Activated T-helper 17 cell treated with anti-CD3 and anti-CD28 coated beads, Interleukin-2, amount 50 U/mL, for 72 hours (primary cell): ENCODE measurements at regions not wholly inside any gene's neighbourhood (a gene's known extent, or its start where the extent isn't known, plus 50 kb on each side); places are given as distances from the start of the nearest gene placed in this dataset.

Source experiments
- ATAC-seq: fragments of 150-1000 bp; cut with Tn5 transposase; replicated peaks from 2 replicates; pipeline ENCODE4 v1.10.0; 2021; ENCODE audit warnings: mild to moderate bottlenecking, moderate library complexity
- H3K27ac Mint-ChIP-seq: one replicate; pipeline ENCODE4 v1.8.0; 2022; ENCODE audit warnings: mixed read lengths
- H3K27me3 Mint-ChIP-seq: one replicate; pipeline ENCODE4 v1.8.0; 2022; ENCODE audit warnings: mixed read lengths
- H3K36me3 Mint-ChIP-seq: one replicate; pipeline ENCODE4 v1.8.0; 2022; ENCODE audit warnings: low read depth, mild to moderate bottlenecking, mixed read lengths
- H3K4me1 Mint-ChIP-seq: one replicate; pipeline ENCODE4 v1.8.0; 2022; ENCODE audit warnings: mixed read lengths
- H3K4me3 Mint-ChIP-seq: one replicate; pipeline ENCODE4 v1.8.0; 2022; ENCODE audit warnings: mild to moderate bottlenecking, mixed read lengths
- H3K9me3 Mint-ChIP-seq: one replicate; pipeline ENCODE4 v1.8.0; 2022; ENCODE audit warnings: mixed read lengths

GRCh38 chr6:159493898-159494585, 199.0 kb downstream of the SOD2 start:
- Mint-ChIP-seq H3K27ac (no peak overlapping the region), H3K9me3 (peaks cover 5% of the 10 kb centered on the region), H3K4me3 (no peak overlapping the region), H3K36me3 (no peaks in the 10 kb centered on the region), H3K4me1 (no peaks in the 10 kb centered on the region), H3K27me3 (peaks cover 27% of the 10 kb centered on the region)
- ATAC-seq, result no peak

GRCh38 chr6:159493231-159493897, 199.7 kb downstream of the SOD2 start:
- no peak overlapping the region for H3K27ac Mint-ChIP-seq
- H3K4me3 Mint-ChIP-seq, result no peak overlapping the region
- peaks cover 27% of the 10 kb centered on the region for H3K27me3 Mint-ChIP-seq
- no peak for ATAC-seq
- H3K4me1 Mint-ChIP-seq, result no peaks in the 10 kb centered on the region
- H3K9me3 Mint-ChIP-seq, result peaks cover 5% of the 10 kb centered on the region
- H3K36me3 Mint-ChIP-seq, result no peaks in the 10 kb centered on the region

GRCh38 chr6:159490298-159490937, 202.6 kb downstream of the SOD2 start:
- Mint-ChIP-seq H3K27ac (no peak overlapping the region), H3K9me3 (peaks cover 5% of the 10 kb centered on the region), H3K27me3 (peaks cover 20% of the 10 kb centered on the region), H3K36me3 (no peaks in the 10 kb centered on the region), H3K4me3 (no peak overlapping the region), H3K4me1 (no peaks in the 10 kb centered on the region)
- ATAC-seq, result no peak

GRCh38 chr6:159487636-159488035, 205.4 kb downstream of the SOD2 start:
- peaks cover 14% of the 10 kb centered on the region for H3K27me3 Mint-ChIP-seq
- H3K27ac Mint-ChIP-seq, result no peak overlapping the region
- no peak for ATAC-seq
- no peaks in the 10 kb centered on the region for H3K4me1 Mint-ChIP-seq
- no peaks in the 10 kb centered on the region for H3K36me3 Mint-ChIP-seq
- no peak overlapping the region for H3K4me3 Mint-ChIP-seq
- no peaks in the 10 kb centered on the region for H3K9me3 Mint-ChIP-seq

- no peaks in the 10 kb centered on the region for H3K4me1 Mint-ChIP-seq
These were observed 209.8 kb downstream of the SOD2 start for GRCh38 chr6:159483259-159483658.

GRCh38 chr6:159481897-159482296, 211.1 kb downstream of the SOD2 start:
- Mint-ChIP-seq H3K4me3 (no peak overlapping the region), H3K4me1 (no peaks in the 10 kb centered on the region), H3K36me3 (no peaks in the 10 kb centered on the region), H3K27ac (no peak overlapping the region), H3K9me3 (no peaks in the 10 kb centered on the region), H3K27me3 (peaks cover 40% of the 10 kb centered on the region)
- no peak for ATAC-seq

More at GRCh38 chr6:159483259-159483658, 209.8 kb downstream of the SOD2 start:
- peaks cover 31% of the 10 kb centered on the region for H3K27me3 Mint-ChIP-seq
- H3K27ac Mint-ChIP-seq, result no peak overlapping the region
- no peak overlapping the region for H3K4me3 Mint-ChIP-seq
- no peaks in the 10 kb centered on the region for H3K36me3 Mint-ChIP-seq
- no peaks in the 10 kb centered on the region for H3K9me3 Mint-ChIP-seq
- no peak for ATAC-seq

GRCh38 chr6:159480471-159480870, 212.6 kb downstream of the SOD2 start:
- H3K9me3 Mint-ChIP-seq, result no peaks in the 10 kb centered on the region
- H3K4me3 Mint-ChIP-seq, result no peak overlapping the region
- H3K27ac Mint-ChIP-seq, result no peak overlapping the region
- ATAC-seq, result no peak
- H3K4me1 Mint-ChIP-seq, result no peaks in the 10 kb centered on the region
- no peaks in the 10 kb centered on the region for H3K36me3 Mint-ChIP-seq
- H3K27me3 Mint-ChIP-seq, result peaks cover 40% of the 10 kb centered on the region

- H3K27ac Mint-ChIP-seq, result no peak overlapping the region
- no peak overlapping the region for H3K4me3 Mint-ChIP-seq
- no peak for ATAC-seq
- H3K36me3 Mint-ChIP-seq, result no peaks in the 10 kb centered on the region
- no peaks in the 10 kb centered on the region for H3K9me3 Mint-ChIP-seq
- no peaks in the 10 kb centered on the region for H3K4me1 Mint-ChIP-seq
- H3K27me3 Mint-ChIP-seq, result peaks cover 40% of the 10 kb centered on the region
These were observed 213.9 kb downstream of the SOD2 start for GRCh38 chr6:159479146-159479545.

- ATAC-seq, result no peak
- H3K9me3 Mint-ChIP-seq, result no peaks in the 10 kb centered on the region
- peaks cover 18% of the 10 kb centered on the region for H3K27me3 Mint-ChIP-seq
- no peak overlapping the region for H3K27ac Mint-ChIP-seq
- H3K4me3 Mint-ChIP-seq, result no peak overlapping the region
- no peaks in the 10 kb centered on the region for H3K4me1 Mint-ChIP-seq
- H3K36me3 Mint-ChIP-seq, result no peaks in the 10 kb centered on the region
These were observed 219.4 kb downstream of the SOD2 start for GRCh38 chr6:159473475-159474263.

- Mint-ChIP-seq H3K27me3 (peaks cover 15% of the 10 kb centered on the region), H3K4me3 (no peak overlapping the region), H3K27ac (no peak overlapping the region), H3K4me1 (no peaks in the 10 kb centered on the region), H3K36me3 (no peaks in the 10 kb centered on the region), H3K9me3 (no peaks in the 10 kb centered on the region)
- ATAC-seq, result no peak
These were observed 222.6 kb downstream of the SOD2 start for GRCh38 chr6:159470397-159470796.

- H3K4me3 Mint-ChIP-seq, result no peak overlapping the region
- no peaks in the 10 kb centered on the region for H3K36me3 Mint-ChIP-seq
- ATAC-seq, result no peak
- peaks cover 17% of the 10 kb centered on the region for H3K27me3 Mint-ChIP-seq
- no peak overlapping the region for H3K27ac Mint-ChIP-seq
- H3K9me3 Mint-ChIP-seq, result no peaks in the 10 kb centered on the region
- no peaks in the 10 kb centered on the region for H3K4me1 Mint-ChIP-seq
These were observed 223.6 kb downstream of the SOD2 start for GRCh38 chr6:159469443-159469842.

- Mint-ChIP-seq H3K9me3 (no peaks in the 10 kb centered on the region), H3K27ac (no peak overlapping the region), H3K27me3 (peaks cover 21% of the 10 kb centered on the region), H3K36me3 (no peaks in the 10 kb centered on the region), H3K4me1 (no peaks in the 10 kb centered on the region), H3K4me3 (no peak overlapping the region)
- no peak for ATAC-seq
These were observed 224.0 kb downstream of the SOD2 start for GRCh38 chr6:159468994-159469393.

- peak; percentile 74 for ATAC-seq
These were observed 225.5 kb downstream of the SOD2 start for GRCh38 chr6:159467473-159468041.

GRCh38 chr6:159466926-159467325, 226.1 kb downstream of the SOD2 start:
- H3K27me3 Mint-ChIP-seq, result peaks cover 24% of the 10 kb centered on the region
- no peaks in the 10 kb centered on the region for H3K36me3 Mint-ChIP-seq
- H3K9me3 Mint-ChIP-seq, result no peaks in the 10 kb centered on the region
- H3K27ac Mint-ChIP-seq, result no peak overlapping the region
- peak; percentile 43 for ATAC-seq
- no peaks in the 10 kb centered on the region for H3K4me1 Mint-ChIP-seq
- no peak overlapping the region for H3K4me3 Mint-ChIP-seq

More at GRCh38 chr6:159467473-159468041, 225.5 kb downstream of the SOD2 start:
- no peaks in the 10 kb centered on the region for H3K4me1 Mint-ChIP-seq
- no peaks in the 10 kb centered on the region for H3K9me3 Mint-ChIP-seq
- no peak overlapping the region for H3K4me3 Mint-ChIP-seq
- H3K27me3 Mint-ChIP-seq, result peaks cover 25% of the 10 kb centered on the region
- no peaks in the 10 kb centered on the region for H3K36me3 Mint-ChIP-seq
- H3K27ac Mint-ChIP-seq, result no peak overlapping the region
